T-cell (primary cell): ENCODE measurements at regions not wholly inside any gene's neighbourhood (a gene's known extent, or its start where the extent isn't known, plus 50 kb on each side); places are given as distances from the start of the nearest gene placed in this dataset.

Experiments used
- ATAC-seq, 4 experiments: fragments of 200-7000 bp in 3 of 4; fragments of 150-1000 bp in 1 of 4; cut with Tn5 transposase; replicated peaks in 1 of 4; 1 replicate in 3 of 4; 2 replicates in 1 of 4; pipeline ENCODE4 v1.10.0; 2021; ENCODE audit warnings: moderate library complexity in 3 of 4, mild to moderate bottlenecking in 2 of 4, moderate number of reproducible peaks in 1 of 4
- CTCF ChIA-PET, 2 donors: fragments of 300-600 bp; sonication (Branson Sonifier 250); formaldehyde crosslinking; loops; one replicate each; lab custom pipeline; 2022; ENCODE audit warnings: antibody characterized with exemption in 2 of 2; lab: Charles Lee
- POLR2A ChIA-PET, 2 donors: fragments of 300-600 bp; sonication (Branson Sonifier 250); formaldehyde crosslinking; loops; one replicate each; lab custom pipeline; 2022; ENCODE audit warnings: antibody characterized with exemption in 2 of 2; lab: Charles Lee
- DNase-seq, 35 experiments: peaks; one replicate each; pipeline versions ENCODE4 v3.0.0 to v3.0.0-alpha.2; 2013 to 2023
- H3K27ac ChIP-seq: one replicate; pipeline ENCODE4 v1.5.1; 2013; ENCODE audit warnings: low read length
- H3K27me3 ChIP-seq, 2 experiments: replicated peaks in 1 of 2; 1 replicate in 1 of 2; 2 replicates in 1 of 2; pipeline versions ENCODE4 v1.6.1 to v1.7.0; 2013; ENCODE audit warnings: low read length in 1 of 2, mixed read lengths in 1 of 2; ENCODE audit not compliant: control insufficient read depth in 2 of 2, insufficient read depth in 2 of 2; ENCODE audit errors: extremely low read depth in 1 of 2
- H3K36me3 ChIP-seq, 2 donors: 1 replicate in 1 of 2; 2 replicates in 1 of 2; pipeline versions ENCODE4 v1.6.1 to v1.7.0; 2013; ENCODE audit warnings: low read length in 1 of 2; ENCODE audit not compliant: control insufficient read depth in 2 of 2, insufficient read depth in 1 of 2; ENCODE audit errors: extremely low read depth in 1 of 2
- H3K4me1 ChIP-seq, 2 experiments: 1 replicate in 1 of 2; 2 replicates in 1 of 2; pipeline versions ENCODE4 v1.6.1 to v1.7.0; 2013; ENCODE audit warnings: low read length in 2 of 2, mixed read lengths in 1 of 2; ENCODE audit not compliant: insufficient read depth in 2 of 2, control insufficient read depth in 1 of 2; ENCODE audit errors: extremely low read depth in 1 of 2
- H3K4me3 ChIP-seq, 2 donors: 1 replicate in 1 of 2; 2 replicates in 1 of 2; pipeline versions ENCODE4 v1.5.1 to v1.7.0; 2013; ENCODE audit warnings: mild to moderate bottlenecking in 2 of 2, low read length in 1 of 2, moderate library complexity in 1 of 2; ENCODE audit not compliant: control insufficient read depth in 1 of 2; ENCODE audit errors: extremely low read depth in 1 of 2
- H3K9me3 ChIP-seq: 2 replicates; pipeline ENCODE4 v1.7.0; 2013
- H3K27ac Mint-ChIP-seq, 2 donors: one replicate each; pipeline ENCODE4 v1.8.0; 2020 to 2021; ENCODE audit warnings: mild to moderate bottlenecking in 2 of 2, mixed read lengths in 2 of 2
- H3K27me3 Mint-ChIP-seq, 2 donors: one replicate each; pipeline ENCODE4 v1.8.0; 2021 to 2022; ENCODE audit warnings: mixed read lengths in 2 of 2
- H3K36me3 Mint-ChIP-seq: one replicate; pipeline ENCODE4 v1.8.0; 2021; ENCODE audit warnings: mixed read lengths
- H3K4me1 Mint-ChIP-seq, 3 donors: one replicate each; pipeline ENCODE4 v1.8.0; 2020 to 2022; ENCODE audit warnings: mixed read lengths in 3 of 3, mild to moderate bottlenecking in 1 of 3
- H3K4me3 Mint-ChIP-seq, 3 donors: one replicate each; pipeline ENCODE4 v1.8.0; 2020 to 2022; ENCODE audit warnings: mild to moderate bottlenecking in 3 of 3, mixed read lengths in 3 of 3, moderate library complexity in 3 of 3
- H3K9me3 Mint-ChIP-seq, 3 donors: one replicate each; pipeline ENCODE4 v1.8.0; 2020 to 2022; ENCODE audit warnings: mixed read lengths in 3 of 3
- whole genome bisulfite sequencing: methylation state at CpG from one replicate; pipeline ENCODE4 v1.1.5; 2013; ENCODE audit warnings: missing lambda C conversion rate; ENCODE audit not compliant: insufficient coverage; 5-methylcytosine and 5-hydroxymethylcytosine counted together

DNA sequence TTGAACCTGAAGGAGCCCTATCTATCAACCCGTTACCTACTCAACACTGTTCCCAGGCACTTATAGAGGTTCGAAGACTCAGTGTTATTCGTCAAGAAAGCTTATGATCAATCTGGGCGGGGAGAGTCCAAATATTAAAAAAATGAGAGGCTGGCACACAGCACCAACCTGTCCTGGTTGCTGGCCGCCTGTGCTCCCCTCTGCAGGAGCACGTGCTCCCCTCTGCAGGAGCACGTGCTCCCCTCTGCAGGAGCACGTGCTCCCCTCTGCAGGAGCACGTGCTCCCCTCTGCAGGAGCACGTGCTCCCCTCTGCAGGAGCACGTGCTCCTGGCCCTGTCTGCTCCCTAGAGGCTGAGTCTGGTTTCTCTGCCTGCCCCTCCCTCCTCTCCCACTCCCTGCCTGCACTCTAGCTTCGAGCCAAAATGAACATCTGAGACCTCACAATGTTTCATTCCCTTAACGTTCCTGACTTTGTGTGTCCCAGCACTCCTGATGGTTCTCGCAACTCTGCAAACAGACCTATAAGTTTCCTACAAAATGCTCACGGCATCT, 614.0 kb upstream of the ID2 start:
- ChIA-PET POLR2A (no interaction called here), CTCF (no interaction called here)
- H3K9me3 Mint-ChIP-seq = peaks cover 0 to 2% (median 0%) of the 10 kb centered on the region in 3 donors
- Histone ChIP-seq H3K9me3 (no peaks in the 10 kb centered on the region), H3K4me1 (no peaks in the 10 kb centered on the region), H3K4me3 (no peak overlapping the region), H3K27ac (no peak overlapping the region), H3K27me3 (peaks cover 0 to 3% of the 10 kb centered on the region in 2 experiments), H3K36me3 (no peaks in the 10 kb centered on the region)
- 94% methylated on average over 10 of the region's 15 CpGs for WGBS
- no peaks in the 10 kb centered on the region for H3K36me3 Mint-ChIP-seq
- H3K27me3 Mint-ChIP-seq = peaks cover 0 to 3% of the 10 kb centered on the region in 2 donors
- H3K4me1 Mint-ChIP-seq = no peaks in the 10 kb centered on the region
- no peak overlapping the region for H3K4me3 Mint-ChIP-seq
- DNase-seq (no peak), ATAC-seq (no peak)
- no peak overlapping the region for H3K27ac Mint-ChIP-seq

- ChIA-PET CTCF (no interaction called here), POLR2A (no interaction called here)
- no peaks in the 10 kb centered on the region for H3K36me3 ChIP-seq
- H3K27me3 ChIP-seq = no peaks in the 10 kb centered on the region
- H3K27ac ChIP-seq = no peak overlapping the region
- peaks cover 0 to 11% (median 8%) of the 10 kb centered on the region in 3 donors for H3K4me1 Mint-ChIP-seq
- DNase-seq (no peak), ATAC-seq (no peak)
- peaks cover 0 to 8% of the 10 kb centered on the region in 2 experiments for H3K4me1 ChIP-seq
- peaks cover 0 to 10% (median 5%) of the 10 kb centered on the region in 3 donors for H3K9me3 Mint-ChIP-seq
- no peak overlapping the region for H3K27ac Mint-ChIP-seq
- no peaks in the 10 kb centered on the region for H3K27me3 Mint-ChIP-seq
- no peak overlapping the region for H3K4me3 Mint-ChIP-seq
- no peaks in the 10 kb centered on the region for H3K36me3 Mint-ChIP-seq
- WGBS = no CpG with 5 or more reads among the region's 1 CpG
- no peak overlapping the region for H3K4me3 ChIP-seq
- no peaks in the 10 kb centered on the region for H3K9me3 ChIP-seq
Measured at GRCh38 chr2:8072907-8073306, 608.9 kb upstream of the ID2 start.

DNA sequence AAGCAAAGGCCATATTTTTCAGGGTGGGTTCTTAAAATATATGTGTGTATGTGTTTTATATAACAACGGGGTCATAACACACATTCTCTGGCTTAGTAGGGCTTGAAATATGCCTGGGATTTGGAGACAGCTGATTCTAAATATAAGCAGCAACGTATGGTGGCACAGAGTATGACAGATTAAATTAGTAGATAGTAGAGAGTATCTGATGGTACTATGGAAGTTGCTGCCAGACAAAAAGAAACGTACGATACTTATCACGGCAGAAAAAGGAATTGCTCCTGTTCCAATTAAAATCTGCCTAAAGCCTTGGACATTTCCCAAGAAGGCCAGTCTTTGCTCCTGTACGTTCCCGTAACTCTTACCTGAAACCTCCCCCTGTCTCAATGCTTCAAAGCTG, 607.9 kb upstream of the ID2 start:
- Histone ChIP-seq H3K27ac (no peak overlapping the region), H3K4me1 (peaks cover 0 to 8% of the 10 kb centered on the region in 2 experiments), H3K27me3 (no peaks in the 10 kb centered on the region), H3K36me3 (no peaks in the 10 kb centered on the region), H3K9me3 (no peaks in the 10 kb centered on the region), H3K4me3 (no peak overlapping the region)
- Mint-ChIP-seq H3K4me1 (peaks cover 0 to 11% (median 8%) of the 10 kb centered on the region in 3 donors), H3K27me3 (no peaks in the 10 kb centered on the region), H3K27ac (no peak overlapping the region), H3K36me3 (no peaks in the 10 kb centered on the region), H3K9me3 (peaks cover 0 to 12% (median 12%) of the 10 kb centered on the region in 3 donors), H3K4me3 (no peak overlapping the region)
- CTCF ChIA-PET = no interaction called here
- POLR2A ChIA-PET = no interaction called here
- ATAC-seq (no peak), DNase-seq (no peak)
- WGBS = 97% methylated on average over 6 of the region's 7 CpGs

- Histone ChIP-seq H3K4me3 (no peak overlapping the region), H3K9me3 (no peaks in the 10 kb centered on the region), H3K36me3 (no peaks in the 10 kb centered on the region), H3K27me3 (no peaks in the 10 kb centered on the region), H3K27ac (peak overlapping the region; percentile 27), H3K4me1 (peaks cover 0 to 8% of the 10 kb centered on the region in 2 experiments)
- peaks cover 0 to 11% (median 8%) of the 10 kb centered on the region in 3 donors for H3K4me1 Mint-ChIP-seq
- peaks cover 0 to 12% (median 12%) of the 10 kb centered on the region in 3 donors for H3K9me3 Mint-ChIP-seq
- 71% methylated on average over 1 of the region's 6 CpGs for WGBS
- ChIA-PET POLR2A (no interaction called here), CTCF (no interaction called here)
- H3K36me3 Mint-ChIP-seq = no peaks in the 10 kb centered on the region
- ATAC-seq = no peak
- H3K27ac Mint-ChIP-seq = peak overlapping the region; percentile 35 to 74
- no peak overlapping the region for H3K4me3 Mint-ChIP-seq
- peak in 6 of 35 experiments; percentile 2 to 23 (median 8) for DNase-seq
- no peaks in the 10 kb centered on the region for H3K27me3 Mint-ChIP-seq
Measured at GRCh38 chr2:8076448-8077342, 605.2 kb upstream of the ID2 start.

DNA sequence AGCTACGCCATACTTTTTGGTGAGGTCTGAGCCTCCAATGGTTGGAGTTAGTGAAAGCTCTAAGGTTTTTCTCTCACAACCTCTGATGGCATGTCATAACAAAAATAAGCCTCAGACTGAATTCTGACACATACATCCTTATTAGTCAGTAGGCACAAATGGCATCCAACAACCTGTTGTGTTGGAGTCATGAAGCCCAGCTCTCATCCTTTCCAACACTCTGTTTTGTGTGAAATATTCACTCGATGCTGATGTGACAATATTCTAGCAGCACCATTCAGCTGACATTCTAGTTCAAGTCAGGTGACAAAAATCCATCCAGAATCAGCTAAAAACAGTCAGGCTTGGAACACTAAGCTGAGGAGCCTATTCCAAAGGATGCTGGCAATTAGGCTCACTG, 603.2 kb upstream of the ID2 start:
- no peak for DNase-seq
- H3K36me3 ChIP-seq = no peaks in the 10 kb centered on the region
- ChIA-PET POLR2A (interaction anchor here in 1 of 2 donors (0.7 kb wide), 1 partner anchor 231 kb away, joined by 3 read pairs; no protein-coding TSS in a partner anchor), CTCF (no interaction called here)
- no peaks in the 10 kb centered on the region for H3K27me3 ChIP-seq
- no peak for ATAC-seq
- Mint-ChIP-seq H3K36me3 (no peaks in the 10 kb centered on the region), H3K27me3 (no peaks in the 10 kb centered on the region), H3K27ac (no peak overlapping the region), H3K4me3 (no peak overlapping the region), H3K4me1 (peaks cover 0 to 11% (median 8%) of the 10 kb centered on the region in 3 donors), H3K9me3 (peaks cover 0 to 12% (median 12%) of the 10 kb centered on the region in 3 donors)
- H3K4me1 ChIP-seq = peaks cover 0 to 8% of the 10 kb centered on the region in 2 experiments
- no peak overlapping the region for H3K27ac ChIP-seq
- no peak overlapping the region for H3K4me3 ChIP-seq
- H3K9me3 ChIP-seq = no peaks in the 10 kb centered on the region
- WGBS = no CpG with 5 or more reads among the region's 2 CpGs

- ChIA-PET POLR2A (no interaction called here), CTCF (no interaction called here)
- Histone ChIP-seq H3K36me3 (no peaks in the 10 kb centered on the region), H3K4me1 (peaks cover 0 to 8% of the 10 kb centered on the region in 2 experiments), H3K9me3 (no peaks in the 10 kb centered on the region), H3K27me3 (no peaks in the 10 kb centered on the region), H3K4me3 (no peak overlapping the region), H3K27ac (no peak overlapping the region)
- Mint-ChIP-seq H3K4me1 (peaks cover 0 to 11% (median 8%) of the 10 kb centered on the region in 3 donors), H3K36me3 (no peaks in the 10 kb centered on the region), H3K9me3 (peaks cover 0 to 12% (median 12%) of the 10 kb centered on the region in 3 donors), H3K27ac (no peak overlapping the region), H3K4me3 (no peak overlapping the region), H3K27me3 (no peaks in the 10 kb centered on the region)
- DNase-seq (no peak), ATAC-seq (no peak)
Measured at GRCh38 chr2:8080063-8080462, 601.8 kb upstream of the ID2 start.
